Ishikawa (cell line): ENCODE measurements at regions not wholly inside any gene's neighbourhood (a gene's known extent, or its start where the extent isn't known, plus 50 kb on each side); places are given as distances from the start of the nearest gene placed in this dataset.

ENCODE experiments used
- EP300 ChIP-seq: IDR thresholded peaks from 2 replicates; pipeline ENCODE4 v1.6.1; 2012; ENCODE audit warnings: borderline replicate concordance
- MAX ChIP-seq: IDR thresholded peaks from 2 replicates; pipeline ENCODE4 v1.6.1; 2012
- YY1 ChIP-seq: IDR thresholded peaks from 2 replicates; pipeline ENCODE4 v1.6.1; 2012; ENCODE audit warnings: low read depth

- TF ChIP-seq MAX (no peak), EP300 (no peak), YY1 (no peak)
These were observed 719.8 kb downstream of the ANKRD7 start for GRCh38 chr7:118944271-118944670.
